AG09319 (cell line): ENCODE measurements at regions not wholly inside any gene's neighbourhood (a gene's known extent, or its start where the extent isn't known, plus 50 kb on each side); places are given as distances from the start of the nearest gene placed in this dataset.
"Not testable (repeated sequence)": the region's sequence is repeated elsewhere in the genome, so short reads cannot be mapped to it uniquely, and the experiment has no call there.

Source experiments
- DNase-seq: peaks from one replicate; pipeline ENCODE4 v3.0.0-alpha.2; 2010; ENCODE audit warnings: low read depth; ENCODE audit errors: extremely low read depth

DNA sequence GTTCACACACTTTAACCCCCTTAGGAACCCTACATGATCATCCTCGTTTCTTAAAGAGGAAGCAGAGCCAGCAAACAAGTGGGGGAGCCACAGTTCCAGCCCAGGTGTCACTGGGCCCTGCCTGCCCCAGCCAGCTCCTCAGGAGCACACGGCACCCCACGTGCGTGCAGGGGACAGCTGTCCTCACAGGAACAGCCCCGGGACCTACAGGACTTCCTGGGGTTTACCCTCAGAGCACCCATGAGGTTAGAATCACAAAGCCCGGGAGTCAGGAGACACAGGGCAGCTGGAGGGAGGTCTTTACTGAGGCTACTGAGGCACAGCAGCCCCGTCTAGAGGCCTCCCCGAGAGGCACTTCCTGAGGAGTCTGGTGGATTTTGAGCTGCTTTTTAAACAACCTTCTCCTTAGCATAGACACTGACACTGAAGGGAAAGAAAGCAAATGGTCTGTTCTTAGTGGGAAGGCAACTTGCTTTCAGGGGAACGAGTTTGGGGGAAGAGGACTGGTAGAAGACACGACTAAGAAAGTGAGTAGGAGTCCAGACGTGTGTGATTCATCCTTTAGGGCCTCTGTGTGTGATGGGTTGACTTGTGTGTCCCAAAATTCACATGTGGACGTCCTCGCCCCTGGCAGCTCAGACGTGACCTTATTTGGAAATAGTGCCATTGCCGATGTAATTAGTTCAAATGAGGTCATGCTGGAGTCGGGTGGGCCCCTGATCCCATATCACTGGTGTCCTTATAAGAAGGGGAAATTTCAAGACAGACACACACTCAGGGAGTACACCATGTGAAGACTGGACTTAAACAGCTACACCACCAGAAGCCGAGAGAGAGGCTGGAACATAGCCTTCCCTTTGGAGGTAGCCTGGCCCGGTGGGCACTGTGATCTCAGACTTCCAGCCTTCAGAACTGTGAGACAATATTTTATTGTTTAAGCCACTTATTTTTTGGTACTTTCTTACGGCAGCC lies 278.4 kb upstream of the PLGLB2 start:
- not testable (repeated sequence) for DNase-seq

DNA sequence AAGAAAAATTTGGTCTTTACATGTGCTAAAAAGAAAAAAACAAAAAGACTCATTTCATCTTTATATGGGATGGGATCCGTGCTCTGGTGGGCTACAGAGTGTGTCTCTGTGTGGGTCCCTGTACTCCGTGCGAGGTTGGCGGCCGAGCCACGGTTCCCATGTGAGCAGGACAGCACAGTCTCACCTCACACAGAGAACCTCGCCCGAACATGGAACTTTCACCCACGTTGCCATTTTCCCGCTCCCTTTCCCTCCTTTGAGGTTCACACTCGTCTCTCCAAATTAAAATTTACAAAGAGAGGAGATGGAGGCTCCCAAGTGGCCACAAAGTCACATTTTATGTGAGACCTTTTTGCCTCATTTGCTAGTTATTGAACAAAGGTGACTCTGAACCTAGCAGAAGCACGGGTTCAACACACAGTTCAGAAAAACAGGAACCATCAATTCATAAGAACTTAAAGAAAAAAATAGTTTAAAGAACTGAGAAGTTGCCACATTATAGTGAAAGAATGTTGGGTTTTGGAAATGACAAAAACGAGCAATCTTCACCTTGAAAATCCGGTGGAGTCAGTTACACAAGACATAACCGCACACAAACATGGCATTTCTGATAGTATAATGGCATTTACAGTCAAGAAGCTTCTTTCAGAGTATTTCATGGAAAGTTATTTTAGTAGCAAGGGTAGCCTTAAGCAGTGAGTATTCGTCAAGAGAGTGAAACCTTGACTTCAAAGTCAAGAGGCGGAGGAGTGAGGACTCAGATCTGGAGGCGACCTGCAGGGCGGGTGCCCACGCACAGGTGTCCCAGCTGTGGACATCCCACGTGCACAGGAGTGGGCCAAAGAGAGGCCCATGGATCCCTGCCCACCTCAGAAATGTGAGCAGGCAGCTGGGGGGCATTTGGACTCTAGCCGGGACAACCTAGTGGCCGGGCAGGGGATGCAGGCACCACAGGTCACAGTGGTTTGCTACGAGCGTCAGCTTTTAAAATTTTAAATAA lies 277.2 kb upstream of the PLGLB2 start:
- DNase-seq, result not testable (repeated sequence)

GRCh38 chr2:87471478-87471877 lies 276.4 kb upstream of the PLGLB2 start:
- DNase-seq, result not testable (repeated sequence)

GRCh38 chr2:87476223-87476872 lies 271.5 kb upstream of the PLGLB2 start:
- DNase-seq, result not testable (repeated sequence)

DNA sequence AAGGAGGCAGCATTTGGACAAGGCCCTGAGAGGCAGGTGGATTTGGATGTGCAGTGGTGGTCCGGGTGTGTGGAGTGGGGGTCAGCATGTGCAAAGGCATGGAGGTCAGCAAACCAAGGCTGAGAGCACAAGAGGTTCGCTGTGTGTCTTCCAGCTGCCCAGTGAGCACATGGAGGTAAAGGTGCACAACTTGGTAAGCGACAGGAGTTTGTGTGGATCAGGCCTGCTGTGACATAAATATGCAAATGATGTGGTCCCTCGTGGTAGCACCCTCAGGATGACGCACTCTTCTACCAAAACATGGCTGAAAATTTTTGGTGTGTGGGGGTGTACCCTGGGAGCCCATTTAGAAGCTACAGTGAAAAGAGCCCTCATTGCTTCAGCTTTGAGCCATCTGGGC lies 271.0 kb upstream of the PLGLB2 start:
- not testable (repeated sequence) for DNase-seq

- DNase-seq, result not testable (repeated sequence)
Measured at GRCh38 chr2:87477669-87478428, 270.0 kb upstream of the PLGLB2 start.

DNA sequence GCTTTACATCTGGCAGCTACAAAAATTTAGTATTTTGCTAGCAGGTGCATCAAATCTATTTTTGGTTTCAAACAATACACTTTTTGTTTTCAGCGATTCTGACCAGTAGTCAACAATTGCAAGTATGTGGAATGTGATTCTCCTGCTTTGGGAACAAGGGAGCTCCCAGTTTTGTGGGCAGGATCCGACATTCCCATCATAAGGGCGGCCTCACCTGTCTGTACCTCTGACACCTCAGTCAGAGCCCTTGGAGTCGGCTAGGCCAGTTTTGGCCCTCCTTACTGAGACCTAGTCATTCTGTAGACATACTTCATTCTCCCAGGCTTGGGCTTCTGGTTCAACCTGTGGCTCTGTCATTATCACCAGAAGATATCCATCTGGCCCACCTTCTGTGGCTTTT lies 269.0 kb upstream of the PLGLB2 start:
- DNase-seq, result not testable (repeated sequence)

DNA sequence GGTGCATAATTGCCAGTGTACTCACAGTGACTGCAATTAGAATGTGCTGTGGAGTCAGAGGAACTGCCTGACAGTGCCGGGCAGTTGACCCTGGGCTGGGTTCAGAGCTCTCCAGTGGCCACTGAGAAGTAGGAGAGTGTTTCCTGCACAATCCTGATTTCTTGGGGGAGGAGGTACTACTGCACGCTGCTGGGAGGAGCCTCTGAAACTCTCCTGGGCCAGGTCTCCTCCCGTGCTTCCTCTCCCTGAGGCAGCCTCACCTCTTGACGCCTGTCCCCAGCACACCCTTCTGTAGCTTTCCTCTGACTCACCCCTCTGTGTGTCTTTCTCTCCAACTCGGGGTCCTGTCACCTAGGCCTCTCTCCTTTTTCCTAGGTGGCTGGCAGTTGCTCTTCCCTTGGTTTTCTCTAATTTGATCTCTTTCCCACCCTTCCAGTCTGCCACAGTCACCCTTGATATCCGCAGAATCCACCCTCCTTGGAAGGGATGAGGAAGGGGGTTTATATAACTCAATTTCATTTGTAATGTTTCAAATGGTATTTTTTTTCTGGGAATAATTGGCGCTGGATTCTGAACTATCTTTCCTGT lies 264.7 kb upstream of the PLGLB2 start:
- DNase-seq, result not testable (repeated sequence)

GRCh38 chr2:87484363-87484762 lies 263.5 kb upstream of the PLGLB2 start:
- DNase-seq, result not testable (repeated sequence)

- DNase-seq, result not testable (repeated sequence)
Measured at GRCh38 chr2:87485455-87485854, 262.4 kb upstream of the PLGLB2 start.

DNA sequence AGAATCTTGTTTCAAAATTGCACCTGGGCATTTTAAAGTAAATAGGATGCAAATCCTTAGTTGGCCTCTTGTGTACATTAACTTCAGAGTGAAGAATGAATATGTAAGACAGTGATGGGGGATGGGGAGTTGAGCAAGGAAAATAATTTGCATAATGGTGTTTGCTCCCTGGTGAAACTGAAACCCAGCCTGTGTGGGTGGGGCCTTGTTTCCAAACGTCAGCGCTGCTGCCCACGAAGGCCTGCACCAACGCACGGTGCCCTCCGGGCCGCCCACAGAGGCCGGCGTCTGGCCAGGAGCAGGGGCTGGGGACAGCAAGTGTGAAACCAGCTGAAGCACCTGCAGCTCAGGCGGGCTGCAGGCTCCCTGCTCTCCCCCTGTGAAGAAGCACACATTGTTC lies 262.0 kb upstream of the PLGLB2 start:
- not testable (repeated sequence) for DNase-seq

- DNase-seq, result not testable (repeated sequence)
Measured at GRCh38 chr2:87486413-87486812, 261.5 kb upstream of the PLGLB2 start.

DNA sequence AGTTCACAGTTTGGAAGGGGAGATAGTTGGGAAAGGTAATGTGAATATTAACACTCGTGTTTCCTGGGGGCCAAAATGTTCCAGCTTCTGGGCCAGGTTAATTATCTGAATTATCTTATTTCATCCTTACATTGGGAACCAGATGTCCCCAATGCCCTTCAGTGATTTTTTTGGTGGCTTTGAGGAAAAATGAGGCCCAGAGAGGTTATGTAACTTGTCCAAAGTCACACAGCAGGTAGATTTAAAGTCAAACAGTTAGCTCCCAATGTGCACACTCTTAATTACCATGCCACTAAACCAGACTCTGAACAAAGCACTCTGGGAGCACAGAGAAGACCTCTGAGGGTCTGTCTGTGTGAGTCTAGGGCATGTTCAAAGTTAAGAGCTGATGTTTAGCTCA lies 259.9 kb upstream of the PLGLB2 start:
- DNase-seq, result not testable (repeated sequence)

DNA sequence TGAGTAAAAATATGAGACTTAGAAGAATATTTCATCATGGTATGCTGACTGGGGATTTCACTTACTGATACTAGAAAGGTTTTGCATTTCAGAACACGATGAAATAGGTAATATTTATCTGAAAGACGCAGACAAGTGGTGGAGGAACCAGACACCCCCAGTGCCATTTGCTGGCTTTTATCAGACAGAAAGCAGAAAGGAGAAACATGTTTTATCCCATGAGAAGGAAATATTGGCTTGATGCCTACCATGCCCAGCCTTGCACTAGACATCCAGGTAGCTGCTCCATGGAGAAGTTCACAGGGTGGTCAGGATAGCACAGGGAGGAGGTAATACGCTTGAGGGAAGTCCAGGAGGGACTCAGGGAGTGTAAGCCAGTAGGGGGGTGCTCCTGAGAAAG lies 258.9 kb upstream of the PLGLB2 start:
- DNase-seq, result not testable (repeated sequence)

- not testable (repeated sequence) for DNase-seq
Measured at GRCh38 chr2:87494846-87495245, 253.0 kb upstream of the PLGLB2 start.

DNA sequence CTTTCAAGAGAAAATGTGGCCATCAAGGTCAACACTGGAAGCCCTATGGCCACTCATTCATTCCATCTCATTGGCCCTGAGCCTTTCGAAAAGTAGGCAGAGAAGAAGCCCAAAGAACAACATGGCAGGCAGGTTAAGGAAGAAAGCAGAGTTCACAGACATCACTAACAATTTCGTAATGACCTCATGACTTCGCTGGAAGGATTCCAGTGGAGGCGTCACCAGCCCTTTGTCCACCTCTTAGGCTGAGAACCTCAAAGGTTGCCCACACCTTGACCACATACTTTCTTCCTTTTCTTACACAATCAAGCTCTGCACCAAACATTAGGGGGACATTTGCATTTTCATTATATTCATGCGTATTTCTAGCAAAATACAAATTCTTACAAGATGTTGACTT lies 252.4 kb upstream of the PLGLB2 start:
- DNase-seq, result not testable (repeated sequence)
